HEK293 (cell line): ENCODE measurements at regions not wholly inside any gene's neighbourhood (a gene's known extent, or its start where the extent isn't known, plus 50 kb on each side); places are given as distances from the start of the nearest gene placed in this dataset.

Source experiments
- CTCF ChIA-PET: fragments of 350-600 bp; formaldehyde crosslinking; extraction: SDS; loops from one replicate; lab custom pipeline; 2021; ENCODE audit warnings: antibody characterized with exemption; lab: Yijun Ruan, JAX
- POLR2A ChIA-PET: fragments of 300-600 bp; formaldehyde crosslinking; extraction: SDS; loops from one replicate; lab custom pipeline; 2020; ENCODE audit warnings: antibody characterized with exemption, inconsistent platforms; lab: Yijun Ruan, JAX
- H3K27ac ChIP-seq: fragments of 200-500 bp; sonication (Bioruptor generic); 2 replicates; pipeline ENCODE4 v1.5.1; 2014; ENCODE audit warnings: low read depth, low read length, control low read depth, inconsistent platforms; ENCODE audit errors: extremely low read depth
- H3K36me3 ChIP-seq, 2 experiments: fragments of 200-500 bp in 1 of 2; sonication (Bioruptor generic) in 1 of 2; 1 replicate in 1 of 2; 2 replicates in 1 of 2; pipeline ENCODE4 v1.5.1; 2014 to 2017; ENCODE audit warnings: inconsistent platforms in 2 of 2, low read length in 2 of 2; ENCODE audit not compliant: control insufficient read depth in 2 of 2, insufficient read depth in 1 of 2
- H3K4me1 ChIP-seq: fragments of 200-500 bp; sonication (Bioruptor generic); 2 replicates; pipeline ENCODE4 v1.5.1; 2014; ENCODE audit warnings: mild to moderate bottlenecking, low read length, inconsistent platforms; ENCODE audit not compliant: control insufficient read depth, insufficient read depth
- H3K4me3 ChIP-seq: 2 replicates; pipeline ENCODE4 v1.5.1; 2011; ENCODE audit warnings: low read depth, mild to moderate bottlenecking, control low read depth, low read length, moderate library complexity
- H3K9me3 ChIP-seq: fragments of 200-500 bp; sonication (Bioruptor generic); 2 replicates; pipeline ENCODE4 v1.5.1; 2014; ENCODE audit warnings: low read depth, low read length, inconsistent platforms; ENCODE audit not compliant: control insufficient read depth, insufficient read depth
- KLF9 ChIP-seq: fragments of 450-650 bp; formaldehyde crosslinking; IDR thresholded peaks from 2 replicates; pipeline ENCODE4 v1.5.1; 2016; ENCODE audit warnings: missing biosample characterization, missing genetic modification characterization, low read depth
- PRDM2 ChIP-seq: fragments of 450-650 bp; formaldehyde crosslinking; IDR thresholded peaks from 2 replicates; pipeline ENCODE4 v1.5.1; 2016; ENCODE audit warnings: missing biosample characterization, missing genetic modification characterization, borderline replicate concordance
- SALL2 ChIP-seq: fragments of 450-650 bp; formaldehyde crosslinking; IDR thresholded peaks from 2 replicates; pipeline ENCODE4 v1.5.0; 2017; ENCODE audit warnings: missing biosample characterization, mild to moderate bottlenecking, missing genetic modification characterization, borderline replicate concordance
- SCRT2 ChIP-seq: fragments of 450-650 bp; formaldehyde crosslinking; IDR thresholded peaks from 2 replicates; pipeline ENCODE4 v1.5.1; 2016; ENCODE audit warnings: missing biosample characterization, missing genetic modification characterization
- WT1 ChIP-seq: fragments of 450-650 bp; formaldehyde crosslinking; IDR thresholded peaks from 2 replicates; pipeline ENCODE4 v1.5.1; 2016; ENCODE audit warnings: missing biosample characterization, missing genetic modification characterization
- ZBTB17 ChIP-seq: fragments of 450-650 bp; formaldehyde crosslinking; IDR thresholded peaks from 2 replicates; pipeline ENCODE4 v1.5.1; 2016; ENCODE audit warnings: missing biosample characterization, missing genetic modification characterization
- ZNF121 ChIP-seq: fragments of 450-650 bp; formaldehyde crosslinking; IDR thresholded peaks from 2 replicates; pipeline ENCODE4 v1.5.1; 2016; ENCODE audit warnings: missing biosample characterization, missing genetic modification characterization
- ZNF146 ChIP-seq: fragments of 450-650 bp; formaldehyde crosslinking; IDR thresholded peaks from 2 replicates; pipeline ENCODE4 v1.5.1; 2016; ENCODE audit warnings: missing biosample characterization, missing genetic modification characterization
- ZNF155 ChIP-seq: fragments of 450-650 bp; formaldehyde crosslinking; IDR thresholded peaks from 2 replicates; pipeline ENCODE4 v1.5.1; 2016; ENCODE audit warnings: missing biosample characterization, missing genetic modification characterization
- ZNF214 ChIP-seq: fragments of 450-650 bp; formaldehyde crosslinking; IDR thresholded peaks from 2 replicates; pipeline ENCODE4 v1.5.1; 2017; ENCODE audit warnings: missing biosample characterization, mild to moderate bottlenecking, missing genetic modification characterization, borderline replicate concordance
- ZNF223 ChIP-seq: fragments of 450-650 bp; formaldehyde crosslinking; IDR thresholded peaks from 2 replicates; pipeline ENCODE4 v1.5.1; 2016; ENCODE audit warnings: missing biosample characterization, missing genetic modification characterization
- ZNF354C ChIP-seq: fragments of 450-650 bp; formaldehyde crosslinking; IDR thresholded peaks from 2 replicates; pipeline ENCODE4 v1.5.1; 2016; ENCODE audit warnings: missing biosample characterization, missing genetic modification characterization, low read depth, borderline replicate concordance
- ZNF398 ChIP-seq: fragments of 450-650 bp; formaldehyde crosslinking; IDR thresholded peaks from 2 replicates; pipeline ENCODE4 v1.5.1; 2017; ENCODE audit warnings: missing biosample characterization, missing genetic modification characterization
- ZNF423 ChIP-seq: fragments of 450-650 bp; formaldehyde crosslinking; IDR thresholded peaks from 2 replicates; pipeline ENCODE4 v1.5.1; 2016; ENCODE audit warnings: missing biosample characterization, missing genetic modification characterization
- ZNF488 ChIP-seq: fragments of 450-650 bp; formaldehyde crosslinking; IDR thresholded peaks from 2 replicates; pipeline ENCODE4 v1.5.1; 2016; ENCODE audit warnings: missing biosample characterization, missing genetic modification characterization
- ZNF513 ChIP-seq: fragments of 450-650 bp; IDR thresholded peaks from 2 replicates; pipeline ENCODE4 v1.5.1; 2018; ENCODE audit warnings: missing biosample characterization, missing genetic modification characterization
- ZNF530 ChIP-seq: fragments of 450-650 bp; formaldehyde crosslinking; IDR thresholded peaks from 2 replicates; pipeline ENCODE4 v1.5.1; 2016; ENCODE audit warnings: low read depth, missing biosample characterization, missing genetic modification characterization
- ZNF561 ChIP-seq: fragments of 450-650 bp; IDR thresholded peaks from 2 replicates; pipeline ENCODE4 v1.5.1; 2018; ENCODE audit warnings: missing biosample characterization, missing genetic modification characterization, borderline replicate concordance
- ZNF658 ChIP-seq: fragments of 450-650 bp; formaldehyde crosslinking; IDR thresholded peaks from 2 replicates; pipeline ENCODE4; 2016; ENCODE audit warnings: missing biosample characterization, missing genetic modification characterization

- TF ChIP-seq SCRT2, result no peak
- no peak for TF ChIP-seq ZNF530 (tag by site-specific recombination)
- TF ChIP-seq KLF9 (tag by site-specific recombination), result no peak
- no peak for TF ChIP-seq ZNF398
- Histone ChIP-seq H3K9me3 (no peaks in the 10 kb centered on the region), H3K36me3 (no peaks in the 10 kb centered on the region), H3K27ac (no peak overlapping the region), H3K4me3 (no peak overlapping the region), H3K4me1 (no peaks in the 10 kb centered on the region)
- ChIA-PET CTCF (no interaction called here), POLR2A (no interaction called here)
Observed at GRCh38 chr3:103184772-103185171, 750.0 kb downstream of the ZPLD1 start.

- Histone ChIP-seq H3K4me1 (no peaks in the 10 kb centered on the region), H3K36me3 (no peaks in the 10 kb centered on the region), H3K9me3 (no peaks in the 10 kb centered on the region), H3K4me3 (no peak overlapping the region), H3K27ac (no peak overlapping the region)
- CTCF ChIA-PET, result no interaction called here
- TF ChIP-seq PRDM2 (tag by site-specific recombination) (no peak), ZNF223 (no peak), ZNF423 (tag by site-specific recombination) (no peak), ZNF155 (no peak), ZBTB17 (tag by site-specific recombination) (no peak)
- POLR2A ChIA-PET, result no interaction called here
Observed at GRCh38 chr3:103189941-103190340, 755.1 kb downstream of the ZPLD1 start.

GRCh38 chr3:103195216-103195615, 760.4 kb downstream of the ZPLD1 start:
- Histone ChIP-seq H3K4me1 (no peaks in the 10 kb centered on the region), H3K36me3 (no peaks in the 10 kb centered on the region), H3K9me3 (no peaks in the 10 kb centered on the region), H3K4me3 (no peak overlapping the region), H3K27ac (no peak overlapping the region)
- ChIA-PET POLR2A (no interaction called here), CTCF (no interaction called here)
- TF ChIP-seq SALL2 (no peak), ZNF488 (no peak), ZNF513 (tag by site-specific recombination) (no peak), ZNF561 (tag by site-specific recombination) (no peak), ZNF354C (tag by site-specific recombination) (no peak), ZNF658 (no peak), ZNF146 (tag by site-specific recombination) (no peak), WT1 (tag by site-specific recombination) (no peak), ZNF214 (no peak), ZNF121 (no peak)
